ENCODE measurements at regions not wholly inside any gene's neighbourhood (a gene's known extent, or its start where the extent isn't known, plus 50 kb on each side); places are given as distances from the start of the nearest gene placed in this dataset.
"Not testable (repeated sequence)": the region's sequence is repeated elsewhere in the genome, so short reads cannot be mapped to it uniquely, and the experiment has no call there.

DNA sequence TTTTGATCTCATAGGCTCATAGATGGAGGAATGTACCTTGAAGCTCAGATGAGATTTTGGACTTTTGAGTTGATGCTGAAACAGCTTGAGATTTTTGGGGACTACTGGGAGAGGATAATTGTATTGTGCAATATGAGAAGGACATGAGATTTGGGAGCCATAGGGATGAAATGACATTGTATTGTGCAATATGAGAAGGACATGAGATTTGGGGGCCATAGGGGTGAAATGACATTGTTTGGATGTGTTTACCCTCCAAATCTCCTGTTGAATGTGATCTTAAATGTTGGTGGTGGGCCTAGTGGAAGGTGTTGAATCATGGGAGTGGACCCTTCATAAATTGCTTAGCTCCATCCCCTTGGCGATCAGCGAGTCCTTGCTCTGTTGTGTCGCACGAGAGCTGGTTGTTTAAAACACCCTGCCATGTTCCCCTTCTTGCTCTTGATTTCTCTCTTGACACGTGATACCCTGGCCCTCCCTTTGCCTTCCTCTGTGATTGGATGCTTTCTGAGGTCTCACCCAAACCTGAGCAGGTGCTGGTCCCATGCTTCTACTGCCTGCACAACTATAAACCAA, 110.9 kb upstream of the TPTE start:
- not testable (repeated sequence) for H3K79me1 ChIP-seq (replicated peaks; ENCODE audit: low read length, poor library complexity, severe bottlenecking); H4K8ac ChIP-seq (ENCODE audit: low read length); H3K4ac ChIP-seq (ENCODE audit: low read depth in 1 of 2, low read length in 2 of 2); H3K27me3 ChIP-seq (ENCODE audit: control insufficient read depth in 1 of 2, insufficient read depth in 1 of 2, low read length in 2 of 2); H2AFZ ChIP-seq (ENCODE audit: low read depth, low read length); H3K23ac ChIP-seq (ENCODE audit: low read length in 2 of 2); H3K36me3 ChIP-seq (ENCODE audit: control insufficient read depth in 1 of 2, insufficient read depth in 2 of 2, low read depth in 1 of 2, low read length in 2 of 2); H2BK12ac ChIP-seq (ENCODE audit: low read length in 2 of 2); DNase-seq; H2AK5ac ChIP-seq (ENCODE audit: low read length, severe bottlenecking); H3K4me1 ChIP-seq (ENCODE audit: control insufficient read depth, insufficient read depth, low read depth, low read length); H3K4me2 ChIP-seq (ENCODE audit: low read length, poor library complexity, severe bottlenecking); H3K9me3 ChIP-seq (ENCODE audit: control insufficient read depth, low read length); H3K14ac ChIP-seq (ENCODE audit: low read length in 2 of 2); H3K9ac ChIP-seq (ENCODE audit: low read length); H3K4me3 ChIP-seq (ENCODE audit: insufficient read depth in 1 of 2, low read depth in 1 of 2, low read length in 2 of 2); H3K27ac ChIP-seq (ENCODE audit: low read length, poor library complexity, severe bottlenecking); H3K18ac ChIP-seq (ENCODE audit: low read depth in 1 of 2, low read length in 2 of 2); H4K91ac ChIP-seq (ENCODE audit: low read length); H2BK5ac ChIP-seq (ENCODE audit: low read depth, low read length, poor library complexity, severe bottlenecking); H2BK15ac ChIP-seq (ENCODE audit: low read depth, poor library complexity, severe bottlenecking); H2BK120ac ChIP-seq (ENCODE audit: low read depth, low read length)
- WGBS: 63% methylated on average over 5 of the region's 5 CpGs

DNA sequence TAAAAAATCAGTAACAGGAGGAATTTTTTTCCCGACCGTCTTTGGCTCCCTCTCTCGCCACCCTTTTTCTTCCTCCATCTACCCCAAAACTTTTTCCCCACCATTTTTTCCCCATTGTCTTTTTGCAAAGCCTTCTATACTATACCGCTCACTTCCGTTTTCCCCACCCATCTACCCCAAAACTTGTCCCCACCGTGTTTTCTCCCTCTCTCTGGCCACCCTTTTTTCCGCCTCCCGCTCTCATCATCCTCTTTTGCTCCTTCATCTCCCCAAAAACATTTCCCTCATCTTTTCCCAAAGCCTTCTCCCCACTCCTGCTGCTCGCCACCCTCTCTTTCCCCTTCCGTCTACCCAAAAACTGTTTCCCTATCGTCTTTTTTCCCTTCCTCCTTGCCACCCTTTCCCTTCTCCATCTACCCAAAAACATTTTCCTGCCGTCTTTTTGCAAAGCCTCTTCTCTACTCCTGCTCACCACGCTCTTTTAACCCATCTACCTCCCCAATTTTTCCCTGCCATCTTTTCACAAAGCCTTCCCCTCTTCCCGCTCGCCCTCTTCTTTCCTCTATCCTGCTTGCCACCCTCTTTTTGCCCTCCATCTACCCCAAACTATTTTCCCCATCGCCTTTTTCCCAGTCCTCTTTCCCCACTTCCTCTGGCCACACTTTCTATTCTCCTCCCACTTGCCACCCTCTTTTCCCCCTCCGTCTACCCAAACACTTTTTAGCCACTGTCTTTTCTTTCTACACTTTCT, 109.4 kb upstream of the TPTE start:
- H3K18ac ChIP-seq (ENCODE audit: low read depth in 1 of 2, low read length in 2 of 2); H3K14ac ChIP-seq (ENCODE audit: low read length in 2 of 2); H3K4me1 ChIP-seq (ENCODE audit: control insufficient read depth, insufficient read depth, low read depth, low read length); H3K4me2 ChIP-seq (ENCODE audit: low read length, poor library complexity, severe bottlenecking); H4K8ac ChIP-seq (ENCODE audit: low read length); H3K23ac ChIP-seq (ENCODE audit: low read length in 2 of 2); H2BK120ac ChIP-seq (ENCODE audit: low read depth, low read length); H3K27ac ChIP-seq (ENCODE audit: low read length, poor library complexity, severe bottlenecking); H2AK5ac ChIP-seq (ENCODE audit: low read length, severe bottlenecking); H3K27me3 ChIP-seq (ENCODE audit: control insufficient read depth in 1 of 2, insufficient read depth in 1 of 2, low read length in 2 of 2); DNase-seq; H4K91ac ChIP-seq (ENCODE audit: low read length); H3K79me1 ChIP-seq (replicated peaks; ENCODE audit: low read length, poor library complexity, severe bottlenecking); H3K36me3 ChIP-seq (ENCODE audit: control insufficient read depth in 1 of 2, insufficient read depth in 2 of 2, low read depth in 1 of 2, low read length in 2 of 2); H3K4me3 ChIP-seq (ENCODE audit: insufficient read depth in 1 of 2, low read depth in 1 of 2, low read length in 2 of 2); H3K9ac ChIP-seq (ENCODE audit: low read length); H3K4ac ChIP-seq (ENCODE audit: low read depth in 1 of 2, low read length in 2 of 2); H2BK15ac ChIP-seq (ENCODE audit: low read depth, poor library complexity, severe bottlenecking); H2BK5ac ChIP-seq (ENCODE audit: low read depth, low read length, poor library complexity, severe bottlenecking); H2BK12ac ChIP-seq (ENCODE audit: low read length in 2 of 2); H2AFZ ChIP-seq (ENCODE audit: low read depth, low read length): not testable (repeated sequence)
- H3K9me3 ChIP-seq (ENCODE audit: control insufficient read depth, low read length): peaks cover 20% of the 10 kb centered on the region
- WGBS: 71% methylated on average over 16 of the region's 17 CpGs

DNA sequence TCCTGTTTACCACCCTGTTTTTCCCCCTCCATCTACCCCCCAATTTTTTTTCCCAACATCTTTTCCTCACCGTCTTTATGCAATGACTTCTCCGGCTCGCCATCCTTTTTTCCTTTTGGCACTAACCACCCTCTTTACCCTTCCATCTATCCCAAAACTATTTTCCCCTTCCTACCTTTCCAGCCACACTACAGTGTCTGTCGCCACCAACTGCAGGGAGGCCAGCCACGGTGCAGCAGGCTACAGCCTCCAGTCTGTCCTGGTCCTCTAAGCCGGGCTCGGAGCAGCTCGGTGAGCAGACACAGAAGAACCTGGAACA, 108.5 kb upstream of the TPTE start:
- DNase-seq; H3K36me3 ChIP-seq (ENCODE audit: control insufficient read depth in 1 of 2, insufficient read depth in 2 of 2, low read depth in 1 of 2, low read length in 2 of 2); H3K9ac ChIP-seq (ENCODE audit: low read length); H3K4me2 ChIP-seq (ENCODE audit: low read length, poor library complexity, severe bottlenecking); H4K91ac ChIP-seq (ENCODE audit: low read length); H3K4me3 ChIP-seq (ENCODE audit: insufficient read depth in 1 of 2, low read depth in 1 of 2, low read length in 2 of 2); H4K8ac ChIP-seq (ENCODE audit: low read length); H3K14ac ChIP-seq (ENCODE audit: low read length in 2 of 2); H3K27ac ChIP-seq (ENCODE audit: low read length, poor library complexity, severe bottlenecking); H2AK5ac ChIP-seq (ENCODE audit: low read length, severe bottlenecking); H2AFZ ChIP-seq (ENCODE audit: low read depth, low read length); H3K23ac ChIP-seq (ENCODE audit: low read length in 2 of 2); H3K79me1 ChIP-seq (replicated peaks; ENCODE audit: low read length, poor library complexity, severe bottlenecking); H3K18ac ChIP-seq (ENCODE audit: low read depth in 1 of 2, low read length in 2 of 2); H3K27me3 ChIP-seq (ENCODE audit: control insufficient read depth in 1 of 2, insufficient read depth in 1 of 2, low read length in 2 of 2); H2BK15ac ChIP-seq (ENCODE audit: low read depth, poor library complexity, severe bottlenecking); H3K4me1 ChIP-seq (ENCODE audit: control insufficient read depth, insufficient read depth, low read depth, low read length); H2BK120ac ChIP-seq (ENCODE audit: low read depth, low read length); H2BK5ac ChIP-seq (ENCODE audit: low read depth, low read length, poor library complexity, severe bottlenecking); H2BK12ac ChIP-seq (ENCODE audit: low read length in 2 of 2); H3K4ac ChIP-seq (ENCODE audit: low read depth in 1 of 2, low read length in 2 of 2): not testable (repeated sequence)
- H3K9me3 ChIP-seq (ENCODE audit: control insufficient read depth, low read length): peaks cover 27% of the 10 kb centered on the region
- WGBS: 84% methylated on average over 8 of the region's 8 CpGs

DNA sequence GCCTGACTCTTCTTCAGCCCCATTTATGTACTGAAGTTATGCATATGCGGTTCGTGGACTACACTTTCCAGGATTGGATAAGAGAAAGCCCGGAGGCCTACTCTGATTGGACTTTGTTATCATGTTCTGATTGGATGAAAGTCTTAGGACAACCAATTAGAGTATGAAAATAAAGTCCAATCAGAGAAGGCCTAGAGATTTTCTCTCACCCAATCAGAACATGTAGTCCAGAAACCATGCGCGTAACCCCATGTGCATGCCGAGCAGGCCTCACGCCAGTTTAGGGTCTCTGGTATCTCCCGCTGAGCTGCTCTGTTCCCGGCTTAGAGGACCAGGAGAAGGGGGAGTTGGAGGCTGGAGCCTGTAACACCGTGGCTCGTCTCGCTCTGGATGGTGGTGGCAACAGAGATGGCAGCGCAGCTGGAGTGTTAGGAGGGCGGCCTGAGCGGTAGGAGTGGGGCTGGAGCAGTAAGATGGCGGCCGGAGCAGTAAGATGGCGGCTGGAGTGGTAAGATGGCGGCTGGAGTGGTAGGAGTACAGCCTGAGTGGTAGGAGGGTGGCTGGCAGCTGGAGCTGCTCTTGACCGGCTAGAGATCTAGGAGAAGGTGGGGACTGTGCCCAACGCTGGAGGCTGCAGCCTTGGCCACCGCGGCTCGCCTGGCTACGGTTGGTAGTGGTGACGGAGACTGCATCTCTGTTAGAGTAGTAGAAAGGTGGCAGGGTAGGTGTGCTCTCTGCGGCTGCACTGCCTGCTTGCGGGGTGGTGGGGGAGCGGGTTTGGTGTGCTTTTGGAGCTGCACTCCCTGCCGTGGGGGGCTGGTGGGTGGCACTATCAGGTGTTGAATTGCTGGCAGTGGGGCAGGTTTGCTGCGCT, 107.9 kb upstream of the TPTE start:
- not testable (repeated sequence) for H3K18ac ChIP-seq (ENCODE audit: low read depth in 1 of 2, low read length in 2 of 2)
- WGBS: 86% methylated on average over 31 of the region's 31 CpGs

More for the DNA sequence above, 107.9 kb upstream of the TPTE start:
- not testable (repeated sequence) for H4K91ac ChIP-seq (ENCODE audit: low read length); H3K4me3 ChIP-seq (ENCODE audit: insufficient read depth in 1 of 2, low read depth in 1 of 2, low read length in 2 of 2); H3K4me2 ChIP-seq (ENCODE audit: low read length, poor library complexity, severe bottlenecking); H2BK15ac ChIP-seq (ENCODE audit: low read depth, poor library complexity, severe bottlenecking); H3K4ac ChIP-seq (ENCODE audit: low read depth in 1 of 2, low read length in 2 of 2); H3K79me1 ChIP-seq (replicated peaks; ENCODE audit: low read length, poor library complexity, severe bottlenecking); DNase-seq; H3K23ac ChIP-seq (ENCODE audit: low read length in 2 of 2); H2AK5ac ChIP-seq (ENCODE audit: low read length, severe bottlenecking); H3K27ac ChIP-seq (ENCODE audit: low read length, poor library complexity, severe bottlenecking); H2BK12ac ChIP-seq (ENCODE audit: low read length in 2 of 2); H3K14ac ChIP-seq (ENCODE audit: low read length in 2 of 2); H2BK120ac ChIP-seq (ENCODE audit: low read depth, low read length); H3K9ac ChIP-seq (ENCODE audit: low read length); H2AFZ ChIP-seq (ENCODE audit: low read depth, low read length); H3K27me3 ChIP-seq (ENCODE audit: control insufficient read depth in 1 of 2, insufficient read depth in 1 of 2, low read length in 2 of 2); H4K8ac ChIP-seq (ENCODE audit: low read length); H3K36me3 ChIP-seq (ENCODE audit: control insufficient read depth in 1 of 2, insufficient read depth in 2 of 2, low read depth in 1 of 2, low read length in 2 of 2); H3K4me1 ChIP-seq (ENCODE audit: control insufficient read depth, insufficient read depth, low read depth, low read length); H2BK5ac ChIP-seq (ENCODE audit: low read depth, low read length, poor library complexity, severe bottlenecking)
- peaks cover 32% of the 10 kb centered on the region for H3K9me3 ChIP-seq (ENCODE audit: control insufficient read depth, low read length)

Data from mesenchymal stem cell (in vitro differentiated cells and primary cell).